Hypothalamus (tissue), 51 donors: ENCODE measurements at regions not wholly inside any gene's neighbourhood (a gene's known extent, or its start where the extent isn't known, plus 50 kb on each side); places are given as distances from the start of the nearest gene placed in this dataset.

ENCODE experiments used
- DNase-seq, 51 donors: peaks; one replicate each; lab custom pipeline; 2025; lab: John Stamatoyannopoulos, UW

- peak in 8 of 51 donors; percentile 1 to 29 (median 4) for DNase-seq
These were observed 102.2 kb upstream of the PEG3 start for GRCh38 chr19:56942756-56943155.

GRCh38 chr19:56946159-56946558 lies 105.6 kb upstream of the PEG3 start:
- peak in 25 of 51 donors; percentile 2 to 52 (median 29) for DNase-seq

DNA sequence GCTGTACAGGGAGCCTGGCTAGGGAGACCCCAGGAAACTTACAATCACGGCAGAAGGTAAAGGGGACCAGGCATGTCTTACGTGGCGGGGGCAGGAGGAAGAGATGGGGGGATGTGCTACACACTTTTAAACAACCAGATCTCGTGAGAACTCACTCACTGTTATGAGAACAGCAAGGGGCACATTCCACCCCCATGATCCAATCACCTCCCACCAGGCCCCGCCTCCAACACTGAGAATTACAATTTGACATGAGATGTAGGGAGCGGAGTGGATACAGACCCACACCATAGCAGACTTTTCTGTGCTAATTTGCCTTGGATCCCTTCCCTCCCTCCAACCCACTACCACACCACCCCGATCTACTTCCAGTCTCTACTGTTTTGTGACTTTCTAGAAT lies 106.7 kb upstream of the PEG3 start:
- DNase-seq = no peak

DNA sequence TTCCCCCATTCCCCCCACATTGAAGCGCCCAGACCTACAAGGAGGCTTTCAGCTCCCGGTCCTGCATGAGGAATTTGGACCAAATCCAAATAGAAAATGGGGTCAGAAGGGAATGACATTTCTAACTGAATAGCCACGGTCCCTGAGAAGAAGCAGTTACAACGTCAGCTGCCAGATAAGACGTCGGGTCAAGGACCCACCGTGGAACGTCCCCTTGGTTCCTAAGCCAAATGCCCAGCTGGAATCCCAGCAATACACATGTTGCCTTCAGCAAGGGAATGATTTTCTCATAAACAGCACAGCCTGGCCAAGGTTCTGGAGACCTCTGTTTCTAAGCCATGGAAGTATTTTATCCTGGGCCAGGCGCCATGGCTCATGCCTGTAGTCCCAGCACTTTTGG lies 109.1 kb upstream of the PEG3 start:
- no peak for DNase-seq

DNA sequence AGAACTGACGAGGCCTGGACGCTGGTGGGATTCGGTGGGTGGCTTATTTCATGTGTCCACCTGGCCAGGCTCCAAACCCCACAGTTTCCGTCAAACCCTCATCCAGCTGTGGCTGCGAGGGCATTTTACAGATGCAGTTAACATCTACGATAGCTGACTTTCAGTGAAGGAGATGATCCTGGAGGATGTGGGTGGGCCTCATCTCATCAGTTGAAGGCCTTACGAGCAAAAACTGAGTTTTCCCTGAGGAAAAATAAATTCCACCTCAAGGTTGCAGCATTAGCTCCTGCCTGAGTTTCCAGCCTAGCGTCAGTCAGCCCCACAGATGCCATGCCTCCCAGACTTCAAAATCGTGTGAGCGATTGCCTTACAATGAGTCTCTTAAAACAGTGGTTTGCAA lies 111.1 kb upstream of the PEG3 start:
- no peak for DNase-seq

DNA sequence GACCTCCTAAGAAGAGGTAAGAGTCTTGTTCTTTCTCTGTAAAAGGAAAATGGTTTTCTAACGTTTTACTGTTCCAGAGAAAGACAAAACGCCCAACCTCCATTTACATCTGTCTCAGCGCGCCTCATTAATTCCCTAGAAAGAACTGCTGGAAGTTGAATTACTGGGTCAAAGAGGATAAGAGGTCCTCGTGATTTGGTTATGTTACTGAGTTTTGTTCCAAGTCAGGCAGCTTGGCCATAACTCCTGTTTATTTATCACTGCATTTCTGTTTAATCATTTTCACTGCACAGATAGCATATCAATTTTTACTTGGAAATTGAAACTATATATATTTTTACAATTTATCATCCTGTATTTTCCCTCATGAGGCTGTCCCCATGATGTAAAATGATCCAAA lies 112.9 kb upstream of the PEG3 start:
- DNase-seq = no peak

- DNase-seq = no peak
These were observed 115.2 kb upstream of the PEG3 start for GRCh38 chr19:56955637-56956216.

- DNase-seq = no peak
These were observed 116.1 kb upstream of the PEG3 start for GRCh38 chr19:56956503-56957226.

GRCh38 chr19:56959205-56959604 lies 118.7 kb upstream of the PEG3 start:
- DNase-seq = no peak

DNA sequence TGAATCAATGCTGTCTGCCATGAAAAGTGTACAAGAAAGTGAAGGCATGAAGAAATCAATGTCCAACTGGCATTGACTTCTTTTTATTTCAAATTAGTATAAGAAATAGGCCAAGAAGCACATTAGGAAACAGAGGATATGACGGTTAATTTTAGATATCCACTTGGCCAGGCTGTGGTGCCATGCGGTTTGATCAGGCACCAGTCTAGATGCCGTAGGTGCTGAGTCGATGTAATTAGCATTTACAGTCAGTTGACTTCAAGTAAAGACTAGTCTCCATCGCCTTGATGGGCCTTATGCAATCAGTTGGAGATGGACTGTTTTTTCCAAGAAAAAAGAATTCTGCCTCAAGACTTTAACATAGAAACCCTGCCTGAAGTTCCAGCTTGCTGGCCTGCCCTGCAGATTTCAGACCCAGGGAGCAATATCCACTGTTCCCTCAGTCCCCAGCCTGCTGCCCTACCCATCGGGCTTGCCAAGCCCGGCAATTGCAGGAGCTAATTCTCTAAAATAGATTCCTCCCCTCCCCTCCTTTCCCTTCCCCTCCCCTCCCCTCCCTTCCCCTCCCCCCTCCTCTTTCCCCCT lies 120.5 kb upstream of the PEG3 start:
- DNase-seq = no peak

GRCh38 chr19:56964410-56964920 lies 123.9 kb upstream of the PEG3 start:
- no peak for DNase-seq

DNA sequence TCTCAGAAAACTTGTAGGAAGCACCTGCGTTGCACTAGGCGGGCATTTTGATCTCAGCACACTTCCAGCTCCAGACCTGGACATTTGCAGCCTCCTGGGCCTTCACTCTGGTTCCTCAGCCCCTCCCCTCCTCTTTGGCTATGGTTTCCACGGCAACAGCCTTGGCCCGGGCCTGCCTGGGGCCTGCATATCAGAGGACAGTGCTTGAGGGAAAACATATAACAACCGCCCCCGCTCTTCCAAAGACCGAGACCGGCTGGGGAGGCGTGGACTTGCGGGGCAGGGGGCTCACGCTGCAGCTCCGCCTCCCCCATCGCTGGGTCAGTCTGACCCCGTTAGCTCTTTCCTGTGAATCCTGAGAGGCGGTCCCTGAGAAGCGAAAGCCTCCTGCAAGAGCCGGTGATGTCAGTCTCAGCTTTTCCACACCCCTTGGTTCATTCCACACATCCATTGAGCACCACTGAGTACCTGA lies 125.7 kb upstream of the PEG3 start:
- peak in 12 of 51 donors; percentile 6 to 54 (median 25) for DNase-seq

DNA sequence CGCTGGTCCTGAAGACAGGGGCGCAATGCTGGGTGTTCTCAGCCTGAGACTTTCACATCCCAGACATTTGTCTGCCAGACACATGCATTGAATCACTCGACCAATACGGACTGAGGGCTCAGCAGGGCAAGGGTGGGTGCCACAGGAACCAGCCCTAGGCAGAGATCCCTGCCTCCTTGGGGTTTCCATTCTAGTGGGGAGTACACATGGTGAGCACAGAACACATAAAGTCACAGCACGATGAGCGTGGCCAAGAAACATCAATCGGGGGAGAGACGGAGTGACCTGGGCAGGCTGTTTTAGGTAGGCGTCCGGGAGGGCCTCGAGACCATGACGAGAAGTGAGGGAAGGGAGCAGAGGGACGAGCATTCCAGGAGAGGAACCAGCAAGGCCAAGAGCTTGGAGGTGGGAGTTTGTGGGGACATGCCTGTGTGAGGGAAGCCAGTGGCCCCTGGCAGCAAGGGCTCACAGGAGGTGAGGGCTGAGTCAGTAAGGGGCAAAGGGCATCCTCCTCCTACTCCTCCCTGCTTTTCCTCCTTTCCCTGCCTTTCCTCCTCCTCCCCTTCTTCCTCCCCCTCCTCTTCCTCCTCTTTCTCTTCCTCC lies 126.3 kb upstream of the PEG3 start:
- DNase-seq = no peak

- no peak for DNase-seq
These were observed 128.6 kb upstream of the PEG3 start for GRCh38 chr19:56969156-56969555.

- DNase-seq = peak in 5 of 51 donors; percentile 5 to 38 (median 8)
These were observed 129.2 kb upstream of the PEG3 start for GRCh38 chr19:56969759-56970178.

DNA sequence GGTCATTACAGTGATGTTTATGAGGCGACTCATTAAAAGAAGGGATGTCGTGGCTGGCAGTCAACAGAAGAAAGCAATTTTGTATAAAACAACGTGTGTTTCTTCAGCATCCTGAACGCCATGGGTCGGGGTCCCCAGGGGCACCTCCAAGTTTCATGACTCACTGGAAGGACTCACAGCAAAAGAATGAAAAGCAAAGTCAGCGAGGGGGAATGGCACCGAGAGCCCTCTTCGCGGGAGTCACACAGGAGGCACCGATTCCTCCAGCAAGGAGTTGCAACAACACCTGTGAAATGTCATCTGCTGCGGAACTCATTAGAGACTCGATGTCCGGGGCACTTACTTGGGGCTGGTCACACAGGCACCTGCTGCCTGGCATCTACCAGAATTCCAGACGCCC lies 130.7 kb upstream of the PEG3 start:
- DNase-seq = no peak

DNA sequence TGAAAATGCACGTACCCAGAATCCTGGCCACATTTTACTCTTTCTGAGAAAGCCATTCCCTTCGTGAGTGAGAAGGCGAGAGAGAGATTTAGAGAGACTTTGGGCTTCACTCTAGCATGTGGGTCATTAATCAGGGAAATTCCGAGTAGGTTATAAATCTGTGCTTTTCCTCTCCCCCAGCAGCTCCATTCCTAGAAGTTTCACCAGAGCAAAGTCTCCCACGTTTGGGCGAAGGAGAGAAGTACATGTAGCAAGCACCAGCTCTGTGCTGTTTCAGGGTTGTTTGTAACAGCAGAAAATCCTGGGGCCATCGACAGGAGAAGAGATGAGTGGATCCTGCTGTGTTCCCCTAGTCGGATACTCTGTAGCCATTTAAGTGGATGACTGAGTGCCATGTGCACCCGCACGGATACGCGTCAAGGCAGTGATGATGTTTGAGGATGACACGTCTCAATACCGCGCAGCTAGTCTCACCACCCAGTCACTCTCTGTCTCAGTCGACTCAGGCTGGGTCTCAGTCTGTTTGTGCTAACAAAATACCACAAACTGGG lies 131.8 kb upstream of the PEG3 start:
- DNase-seq = peak in 1 of 51 donors; percentile 13

- peak in 14 of 51 donors; percentile 6 to 63 (median 32) for DNase-seq
These were observed 133.4 kb upstream of the PEG3 start for GRCh38 chr19:56973713-56974555.

GRCh38 chr19:56974556-56975207 lies 134.2 kb upstream of the PEG3 start:
- DNase-seq = no peak

GRCh38 chr19:56976300-56976699 lies 135.8 kb upstream of the PEG3 start:
- DNase-seq = no peak
